ENCODE measurements at regions not wholly inside any gene's neighbourhood (a gene's known extent, or its start where the extent isn't known, plus 50 kb on each side); places are given as distances from the start of the nearest gene placed in this dataset.

DNA sequence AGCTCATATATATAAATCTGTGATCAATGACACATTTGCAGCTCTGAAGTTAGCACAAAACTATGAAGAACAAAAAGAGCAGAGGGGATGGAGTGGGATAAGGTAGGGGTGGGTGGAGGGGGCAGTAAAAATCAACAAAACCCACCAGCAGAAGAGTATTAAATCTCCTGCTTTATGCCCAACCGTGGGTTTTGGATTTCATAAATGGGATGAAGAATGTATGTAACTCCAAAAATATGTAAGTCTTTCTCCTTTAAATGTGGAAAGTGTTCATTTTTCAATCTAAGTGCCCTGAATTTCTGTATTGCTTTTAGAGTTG lies 480.3 kb upstream of the MARCKS start:
- Mint-ChIP-seq H3K27ac (no peak overlapping the region), H3K4me1 (peaks cover 3% of the 10 kb centered on the region)

DNA sequence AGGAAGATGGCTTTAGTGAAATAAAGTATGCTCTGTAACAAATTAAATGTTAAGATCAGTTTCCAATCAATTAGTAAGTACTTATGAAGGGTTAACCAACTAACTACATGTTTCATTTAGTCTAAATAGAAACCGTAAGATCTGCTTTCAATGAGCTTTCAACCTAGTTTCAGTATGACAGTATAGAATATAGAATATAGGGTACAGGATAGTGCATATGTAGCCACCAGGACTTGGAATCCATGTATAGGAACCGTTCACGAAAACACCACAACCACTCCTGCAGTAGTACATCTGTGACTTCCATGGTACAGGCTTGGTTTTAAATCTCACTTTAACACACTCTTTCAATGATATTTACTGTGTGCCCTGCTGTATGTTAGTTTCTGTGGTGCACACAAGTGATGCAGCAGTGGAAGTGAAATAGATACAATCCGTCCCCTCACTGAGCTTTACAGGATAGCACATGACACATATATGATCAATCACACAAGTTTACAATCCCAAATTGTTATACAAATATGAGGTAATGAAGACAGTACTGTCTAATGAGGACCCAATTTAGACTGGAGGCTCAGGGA lies 479.7 kb upstream of the MARCKS start:
- no peaks in the 10 kb centered on the region for H3K36me3 Mint-ChIP-seq
- H3K27me3 Mint-ChIP-seq = peaks cover 1% of the 10 kb centered on the region
- no peaks in the 10 kb centered on the region for H3K9me3 Mint-ChIP-seq
- H3K4me3 Mint-ChIP-seq = no peak overlapping the region
- H3K4me1 Mint-ChIP-seq = peaks cover 8% of the 10 kb centered on the region
- DNase-seq (ENCODE audit: low spot score in 2 of 2) (no peak), ATAC-seq (ENCODE audit: low read depth) (no peak)
- H3K27ac Mint-ChIP-seq = no peak overlapping the region

More for the DNA sequence above, 480.3 kb upstream of the MARCKS start:
- DNase-seq (ENCODE audit: low spot score in 2 of 2) = no peak
- no peak overlapping the region for H3K4me3 Mint-ChIP-seq
- H3K36me3 Mint-ChIP-seq = no peaks in the 10 kb centered on the region
- peaks cover 1% of the 10 kb centered on the region for H3K27me3 Mint-ChIP-seq
- ATAC-seq (ENCODE audit: low read depth) = no peak
- no peaks in the 10 kb centered on the region for H3K9me3 Mint-ChIP-seq

DNA sequence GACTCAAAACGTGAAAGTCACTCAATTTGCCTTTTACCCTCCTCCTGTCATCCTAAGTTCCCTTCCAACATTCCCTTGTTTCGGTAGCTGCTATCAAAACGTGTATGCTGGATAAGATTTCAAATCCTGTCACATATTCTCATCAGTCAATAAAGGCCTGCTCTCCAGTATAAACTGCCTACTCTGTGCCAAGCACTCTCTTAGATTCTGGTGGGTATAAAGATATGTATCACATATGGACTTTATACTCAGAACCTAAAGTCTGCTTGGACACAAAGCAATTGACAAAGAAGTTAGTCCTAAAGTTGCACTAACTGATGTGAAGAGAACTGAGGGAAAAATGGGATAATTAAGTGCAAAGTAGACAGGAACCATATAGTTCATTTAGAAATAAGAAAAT lies 476.6 kb upstream of the MARCKS start:
- H3K4me1 Mint-ChIP-seq = peaks cover 8% of the 10 kb centered on the region
- no peak for ATAC-seq (ENCODE audit: low read depth)

DNA sequence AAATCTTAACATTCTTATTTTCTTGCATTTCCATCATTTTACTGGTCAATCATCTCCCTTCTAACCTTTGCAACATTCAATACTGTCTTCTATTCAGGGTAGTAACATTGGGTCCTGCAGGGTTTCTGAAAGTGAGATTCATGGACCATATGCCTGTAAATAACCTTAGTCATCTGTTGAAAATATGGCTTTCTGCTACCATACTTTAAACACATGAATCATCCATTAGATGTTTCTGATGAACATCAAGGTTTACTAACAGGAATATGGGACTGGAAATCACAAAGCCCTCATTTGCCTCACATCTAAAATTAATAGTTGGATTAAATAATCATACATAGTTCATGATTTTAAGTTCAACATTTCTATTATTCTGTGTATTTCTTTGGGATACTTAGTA lies 475.9 kb upstream of the MARCKS start:
- Mint-ChIP-seq H3K36me3 (no peaks in the 10 kb centered on the region), H3K27ac (no peak overlapping the region), H3K27me3 (peaks cover 5% of the 10 kb centered on the region), H3K9me3 (no peaks in the 10 kb centered on the region), H3K4me1 (peaks cover 8% of the 10 kb centered on the region), H3K4me3 (no peak overlapping the region)
- no peak for DNase-seq (ENCODE audit: low spot score in 2 of 2)
- no peak for ATAC-seq (ENCODE audit: low read depth)

More for the DNA sequence above, 476.6 kb upstream of the MARCKS start:
- no peak overlapping the region for H3K4me3 Mint-ChIP-seq
- no peaks in the 10 kb centered on the region for H3K36me3 Mint-ChIP-seq
- no peaks in the 10 kb centered on the region for H3K9me3 Mint-ChIP-seq
- DNase-seq (ENCODE audit: low spot score in 2 of 2) = no peak
- H3K27me3 Mint-ChIP-seq = peaks cover 5% of the 10 kb centered on the region
- no peak overlapping the region for H3K27ac Mint-ChIP-seq

DNA sequence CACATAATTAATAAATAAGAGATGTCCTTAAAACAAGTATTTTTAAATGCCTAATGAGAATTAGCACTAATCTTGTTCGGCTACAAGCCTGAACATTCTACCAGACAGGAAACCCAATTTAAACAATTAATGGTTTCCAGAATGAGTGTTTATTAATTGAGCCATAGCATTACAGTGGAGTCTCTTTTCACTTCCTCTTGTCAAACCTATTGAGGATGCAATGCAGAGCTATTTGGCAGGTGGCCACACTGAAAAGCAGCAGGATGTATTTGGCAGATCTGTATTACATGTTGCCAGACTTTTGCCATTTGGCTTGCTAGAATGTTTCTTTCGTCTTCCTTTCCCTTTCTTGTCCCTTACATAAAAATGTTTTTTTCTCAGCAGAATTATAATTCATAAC lies 475.2 kb upstream of the MARCKS start:
- Mint-ChIP-seq H3K4me1 (peaks cover 8% of the 10 kb centered on the region), H3K36me3 (no peaks in the 10 kb centered on the region)
- peak in 1 of 2 donors; percentile 37 for DNase-seq (ENCODE audit: low spot score in 2 of 2)

DNA sequence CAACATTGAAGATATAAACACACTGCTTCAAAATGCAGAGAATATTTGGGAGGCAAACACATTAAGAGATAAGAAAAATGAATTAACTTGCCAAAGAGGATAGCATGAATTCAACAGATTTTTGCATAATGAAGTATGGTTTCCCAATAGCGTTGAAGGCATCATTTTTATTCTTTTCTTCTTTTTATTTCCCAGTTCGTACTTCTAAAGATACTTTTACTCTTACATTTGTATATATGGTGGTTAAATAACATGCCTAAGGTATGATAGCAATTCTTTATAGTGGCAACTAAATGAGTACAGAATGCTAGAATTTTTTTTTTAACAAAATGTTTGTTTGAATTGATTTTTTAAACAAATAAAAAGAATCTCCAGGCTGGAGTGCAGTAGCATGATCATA lies 473.4 kb upstream of the MARCKS start:
- no peak for DNase-seq (ENCODE audit: low spot score in 2 of 2)
- H3K4me3 Mint-ChIP-seq = no peak overlapping the region
- H3K36me3 Mint-ChIP-seq = no peaks in the 10 kb centered on the region
- peaks cover 5% of the 10 kb centered on the region for H3K4me1 Mint-ChIP-seq
- no peaks in the 10 kb centered on the region for H3K9me3 Mint-ChIP-seq
- H3K27me3 Mint-ChIP-seq = peaks cover 5% of the 10 kb centered on the region
- ATAC-seq (ENCODE audit: low read depth) = no peak
- H3K27ac Mint-ChIP-seq = no peak overlapping the region

More for the DNA sequence above, 475.2 kb upstream of the MARCKS start:
- Mint-ChIP-seq H3K4me3 (no peak overlapping the region), H3K9me3 (no peaks in the 10 kb centered on the region), H3K27me3 (peaks cover 5% of the 10 kb centered on the region), H3K27ac (no peak overlapping the region)
- ATAC-seq (ENCODE audit: low read depth) = peak; percentile 99

DNA sequence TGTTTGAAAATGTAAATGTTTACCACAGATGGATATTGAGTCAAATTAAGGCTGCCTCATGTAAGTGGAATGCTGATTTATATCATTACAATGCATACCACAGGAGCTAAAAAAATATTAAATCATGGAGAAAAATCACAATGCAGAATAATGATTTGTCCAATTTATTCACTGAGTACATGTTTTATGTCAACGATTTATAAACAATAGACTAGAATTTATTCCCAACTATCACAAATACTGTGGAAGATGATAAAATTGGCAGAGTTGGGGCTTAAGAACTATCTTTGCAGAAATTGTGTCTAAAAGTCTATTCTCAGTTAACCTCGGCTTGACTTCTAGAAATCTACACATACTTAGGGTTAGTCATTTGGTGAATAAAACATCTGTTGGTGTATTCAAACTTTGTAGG lies 472.1 kb upstream of the MARCKS start:
- H3K27ac Mint-ChIP-seq = no peak overlapping the region
- no peaks in the 10 kb centered on the region for H3K9me3 Mint-ChIP-seq
- ATAC-seq (ENCODE audit: low read depth) (no peak), DNase-seq (ENCODE audit: low spot score in 2 of 2) (no peak)
- H3K4me3 Mint-ChIP-seq = no peak overlapping the region
- H3K4me1 Mint-ChIP-seq = peaks cover 5% of the 10 kb centered on the region
- H3K27me3 Mint-ChIP-seq = peaks cover 5% of the 10 kb centered on the region
- H3K36me3 Mint-ChIP-seq = no peaks in the 10 kb centered on the region

DNA sequence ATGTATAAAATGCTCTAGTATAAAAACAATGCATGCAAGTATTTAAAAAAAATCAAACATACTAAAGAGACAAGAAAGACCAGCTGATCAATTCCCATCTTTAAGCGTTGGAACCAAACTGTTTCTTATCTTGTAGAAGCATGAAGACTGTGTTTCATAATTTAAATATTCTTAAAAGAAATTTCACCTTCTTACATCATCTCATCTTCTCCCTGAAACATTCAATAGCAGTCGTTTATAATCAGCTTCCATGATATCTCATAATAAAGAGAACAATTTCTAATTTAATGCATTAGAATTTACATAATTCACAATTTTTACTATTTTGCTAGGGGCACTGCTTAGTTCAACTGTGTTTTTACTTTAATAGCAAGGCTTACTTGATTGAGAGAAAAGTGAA lies 468.1 kb upstream of the MARCKS start:
- Mint-ChIP-seq H3K4me3 (no peak overlapping the region), H3K27ac (no peak overlapping the region), H3K9me3 (no peaks in the 10 kb centered on the region), H3K27me3 (no peaks in the 10 kb centered on the region), H3K36me3 (no peaks in the 10 kb centered on the region), H3K4me1 (peaks cover 4% of the 10 kb centered on the region)
- ATAC-seq (ENCODE audit: low read depth) (no peak), DNase-seq (ENCODE audit: low spot score in 2 of 2) (no peak)

DNA sequence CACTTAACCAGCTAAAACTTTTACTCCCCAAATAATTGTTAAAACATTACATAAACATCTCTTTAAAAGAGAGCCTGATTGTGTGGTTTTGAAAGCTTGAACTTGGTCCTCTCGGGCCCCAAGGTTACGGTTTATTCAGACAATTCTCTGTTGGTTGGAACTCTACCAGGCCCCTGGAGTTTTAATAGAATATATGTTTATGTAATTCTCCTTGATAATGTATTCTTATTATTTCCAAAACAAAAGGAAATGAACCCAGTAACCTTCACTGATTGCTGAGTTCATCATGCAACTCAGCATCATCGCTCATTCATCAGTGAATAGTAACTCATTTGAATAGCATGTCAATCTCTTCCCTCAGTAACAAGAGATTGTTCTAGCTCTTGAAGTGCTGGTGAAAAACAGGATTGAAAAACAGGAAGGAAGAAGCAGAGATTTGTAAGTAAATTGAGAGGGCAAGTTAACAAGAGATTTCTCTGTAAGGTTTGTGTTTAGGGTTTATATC lies 464.5 kb upstream of the MARCKS start:
- H3K27me3 Mint-ChIP-seq = no peaks in the 10 kb centered on the region
- DNase-seq (ENCODE audit: low spot score in 2 of 2) (no peak), ATAC-seq (ENCODE audit: low read depth) (no peak)
- no peaks in the 10 kb centered on the region for H3K9me3 Mint-ChIP-seq
- H3K36me3 Mint-ChIP-seq = no peaks in the 10 kb centered on the region
- no peak overlapping the region for H3K4me3 Mint-ChIP-seq
- no peak overlapping the region for H3K27ac Mint-ChIP-seq
- H3K4me1 Mint-ChIP-seq = peaks cover 4% of the 10 kb centered on the region

DNA sequence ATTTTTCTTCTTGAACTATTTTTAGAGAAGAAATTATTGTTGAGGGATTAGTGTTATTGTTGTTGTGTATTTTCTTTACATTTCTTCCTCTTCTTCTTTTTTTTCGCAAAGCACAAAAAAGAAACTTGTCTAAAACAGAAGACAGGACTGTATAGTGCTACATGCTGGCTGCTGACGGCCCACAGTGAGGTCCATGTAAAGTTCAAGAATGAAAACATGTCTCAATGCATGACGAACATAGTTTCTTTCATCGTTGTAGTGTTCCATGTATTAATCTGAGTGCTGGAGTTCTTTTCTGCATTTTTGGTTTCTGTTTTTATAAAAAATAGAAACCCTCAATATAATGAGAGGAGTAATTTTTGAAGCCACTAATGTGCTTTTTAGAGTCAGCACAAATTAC lies 462.9 kb upstream of the MARCKS start:
- Mint-ChIP-seq H3K9me3 (no peaks in the 10 kb centered on the region), H3K27me3 (no peaks in the 10 kb centered on the region), H3K4me1 (peaks cover 4% of the 10 kb centered on the region), H3K4me3 (no peak overlapping the region), H3K36me3 (no peaks in the 10 kb centered on the region), H3K27ac (no peak overlapping the region)
- ATAC-seq (ENCODE audit: low read depth) (no peak), DNase-seq (ENCODE audit: low spot score in 2 of 2) (no peak)

DNA sequence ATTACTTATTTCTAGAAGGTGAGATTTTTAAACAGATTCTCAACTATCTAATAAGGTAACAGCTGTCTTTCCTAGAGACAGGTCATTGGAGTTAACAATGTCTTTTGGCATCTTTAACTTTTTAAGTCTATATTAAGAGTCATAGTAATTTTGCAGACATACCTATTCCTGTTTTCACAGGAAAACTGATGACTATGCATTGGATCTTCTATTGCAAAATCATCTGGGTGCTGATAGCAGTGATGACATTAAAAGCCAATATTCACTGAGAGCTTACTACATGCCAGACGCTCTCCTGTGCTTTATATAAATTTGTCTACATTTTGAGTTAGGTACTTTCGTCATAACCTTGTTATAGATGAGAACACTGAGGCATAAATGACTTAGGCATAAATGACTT lies 462.4 kb upstream of the MARCKS start:
- no peak for ATAC-seq (ENCODE audit: low read depth)
- Mint-ChIP-seq H3K4me3 (no peak overlapping the region), H3K27me3 (no peaks in the 10 kb centered on the region), H3K27ac (no peak overlapping the region), H3K4me1 (peaks cover 4% of the 10 kb centered on the region), H3K9me3 (no peaks in the 10 kb centered on the region), H3K36me3 (no peaks in the 10 kb centered on the region)
- DNase-seq (ENCODE audit: low spot score in 2 of 2) = no peak

DNA sequence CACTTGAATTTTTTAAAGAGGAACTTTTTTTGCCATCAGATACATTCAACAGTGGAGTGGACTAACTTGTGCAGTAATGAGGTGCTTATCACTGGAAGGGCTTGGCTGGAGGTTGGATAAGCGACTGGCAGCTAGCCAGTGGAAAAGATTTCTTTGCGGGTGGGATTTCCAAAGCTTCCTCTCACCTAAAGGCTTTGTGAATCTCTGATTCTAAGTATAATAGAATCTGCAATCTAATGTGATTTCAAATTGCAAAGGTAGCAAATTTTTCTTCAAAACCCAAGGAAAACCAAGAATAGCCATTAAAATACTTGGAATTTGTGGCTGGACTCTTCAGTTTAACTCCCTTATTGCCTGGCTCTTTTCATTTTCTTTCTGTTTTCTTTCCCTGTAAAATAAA lies 460.4 kb upstream of the MARCKS start:
- no peak overlapping the region for H3K4me3 Mint-ChIP-seq
- H3K9me3 Mint-ChIP-seq = no peaks in the 10 kb centered on the region
- peaks cover 4% of the 10 kb centered on the region for H3K4me1 Mint-ChIP-seq
- ATAC-seq (ENCODE audit: low read depth) (no peak), DNase-seq (ENCODE audit: low spot score in 2 of 2) (no peak)
- H3K27ac Mint-ChIP-seq = no peak overlapping the region
- no peaks in the 10 kb centered on the region for H3K36me3 Mint-ChIP-seq
- H3K27me3 Mint-ChIP-seq = no peaks in the 10 kb centered on the region

DNA sequence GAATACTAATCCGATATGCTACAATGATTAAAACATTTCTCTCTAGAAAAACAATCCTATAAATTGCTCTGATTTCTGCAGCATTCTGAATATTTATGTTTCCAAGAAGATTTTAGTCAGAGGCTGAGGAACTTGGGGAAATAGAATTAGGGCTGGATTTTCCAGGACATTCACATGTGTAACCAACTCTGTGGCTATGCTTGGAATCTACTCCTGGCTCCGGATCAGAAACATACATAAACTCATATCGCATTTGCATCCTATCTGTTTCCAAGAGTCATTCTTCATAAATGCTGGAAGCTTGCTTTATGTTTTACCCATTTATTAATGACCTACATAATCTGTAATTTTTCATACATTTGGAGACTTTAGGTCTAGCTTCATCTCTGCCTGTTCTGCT lies 459.9 kb upstream of the MARCKS start:
- peaks cover 4% of the 10 kb centered on the region for H3K4me1 Mint-ChIP-seq
- H3K36me3 Mint-ChIP-seq = no peaks in the 10 kb centered on the region
- H3K4me3 Mint-ChIP-seq = no peak overlapping the region
- H3K27ac Mint-ChIP-seq = no peak overlapping the region
- no peaks in the 10 kb centered on the region for H3K27me3 Mint-ChIP-seq
- ATAC-seq (ENCODE audit: low read depth) (no peak), DNase-seq (ENCODE audit: low spot score in 2 of 2) (no peak)
- no peaks in the 10 kb centered on the region for H3K9me3 Mint-ChIP-seq

DNA sequence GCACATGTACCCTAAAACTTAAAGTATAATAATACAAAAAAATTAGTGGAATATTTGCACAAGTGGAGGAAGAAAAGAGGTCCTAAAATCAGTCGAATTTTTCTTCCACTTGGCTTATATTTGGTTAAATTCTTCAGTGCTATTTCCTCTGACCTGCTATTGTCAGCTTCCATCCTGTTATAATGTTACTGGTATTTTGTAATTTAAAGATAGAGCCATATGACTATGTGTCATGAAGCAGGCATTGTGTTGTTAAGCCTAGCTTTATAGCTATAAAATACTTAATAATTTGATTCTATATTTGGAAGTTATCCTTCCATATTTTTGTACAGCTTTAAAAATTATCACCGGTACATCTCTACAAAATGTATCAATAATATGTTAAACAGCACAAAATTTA lies 455.9 kb upstream of the MARCKS start:
- Mint-ChIP-seq H3K27me3 (no peaks in the 10 kb centered on the region), H3K4me1 (no peaks in the 10 kb centered on the region)

DNA sequence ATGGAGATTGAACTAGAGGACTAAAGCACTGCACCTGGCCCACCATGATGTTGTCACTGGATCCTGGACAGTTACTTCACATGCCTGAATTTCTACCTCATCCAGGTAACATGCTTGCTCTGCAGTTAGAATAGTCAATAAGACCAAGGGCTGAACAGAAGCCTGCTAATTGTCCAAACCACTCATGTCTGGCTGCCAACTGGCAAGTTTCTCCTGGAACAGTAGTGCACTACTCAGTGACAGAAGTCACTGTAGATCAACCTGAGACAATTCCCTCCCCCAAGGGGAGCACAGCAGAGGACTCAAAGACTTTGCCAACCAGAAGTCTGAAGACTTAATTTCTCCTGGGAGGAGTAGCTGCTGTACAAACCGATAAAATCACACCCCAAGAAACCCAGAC lies 454.6 kb upstream of the MARCKS start:
- Mint-ChIP-seq H3K27me3 (no peaks in the 10 kb centered on the region), H3K9me3 (no peaks in the 10 kb centered on the region), H3K4me1 (no peaks in the 10 kb centered on the region), H3K4me3 (no peak overlapping the region), H3K27ac (no peak overlapping the region), H3K36me3 (no peaks in the 10 kb centered on the region)
- ATAC-seq (ENCODE audit: low read depth) (no peak), DNase-seq (ENCODE audit: low spot score in 2 of 2) (no peak)

More for the DNA sequence above, 455.9 kb upstream of the MARCKS start:
- H3K36me3 Mint-ChIP-seq = no peaks in the 10 kb centered on the region
- no peak for DNase-seq (ENCODE audit: low spot score in 2 of 2)
- no peak overlapping the region for H3K27ac Mint-ChIP-seq
- no peaks in the 10 kb centered on the region for H3K9me3 Mint-ChIP-seq
- ATAC-seq (ENCODE audit: low read depth) = no peak
- no peak overlapping the region for H3K4me3 Mint-ChIP-seq

Data from memory B cell (primary cell).